ENCODE measurements at regions not wholly inside any gene's neighbourhood (a gene's known extent, or its start where the extent isn't known, plus 50 kb on each side); places are given as distances from the start of the nearest gene placed in this dataset.

GRCh38 chr14:29301571-29301970, 535.0 kb downstream of the FOXG1 start:
- DNase-seq, result no peak

GRCh38 chr14:29310210-29310609, 543.6 kb downstream of the FOXG1 start:
- DNase-seq, result no peak

GRCh38 chr14:29310757-29311156, 544.2 kb downstream of the FOXG1 start:
- DNase-seq, result peak in 1 of 2 experiments; percentile 13

- DNase-seq, result no peak
These were observed 545.4 kb downstream of the FOXG1 start for GRCh38 chr14:29311983-29312382.

GRCh38 chr14:29316936-29317335, 550.3 kb downstream of the FOXG1 start:
- no peak for DNase-seq

GRCh38 chr14:29317423-29317822, 550.8 kb downstream of the FOXG1 start:
- DNase-seq, result no peak

GRCh38 chr14:29320286-29320685, 553.7 kb downstream of the FOXG1 start:
- DNase-seq, result no peak

- no peak for DNase-seq
These were observed 555.1 kb downstream of the FOXG1 start for GRCh38 chr14:29321646-29322045.

- DNase-seq, result peak in 1 of 2 experiments; percentile 23
These were observed 573.0 kb downstream of the FOXG1 start for GRCh38 chr14:29339494-29340172.

GRCh38 chr14:29348504-29348903, 579.1 kb downstream of the PRKD1 start:
- no peak for DNase-seq

GRCh38 chr14:29350496-29350895, 577.2 kb downstream of the PRKD1 start:
- no peak for DNase-seq

- no peak for DNase-seq
These were observed 575.5 kb downstream of the PRKD1 start for GRCh38 chr14:29351996-29352705.

GRCh38 chr14:29352706-29353080, 575.0 kb downstream of the PRKD1 start:
- DNase-seq, result no peak

GRCh38 chr14:29353513-29353912, 574.1 kb downstream of the PRKD1 start:
- no peak for DNase-seq

GRCh38 chr14:29354486-29354885, 573.2 kb downstream of the PRKD1 start:
- no peak for DNase-seq

GRCh38 chr14:29355331-29355730, 572.3 kb downstream of the PRKD1 start:
- DNase-seq, result no peak

- DNase-seq, result no peak
These were observed 571.8 kb downstream of the PRKD1 start for GRCh38 chr14:29355846-29356245.

GRCh38 chr14:29360656-29361055, 567.0 kb downstream of the PRKD1 start:
- DNase-seq, result no peak

GRCh38 chr14:29370024-29370423, 557.6 kb downstream of the PRKD1 start:
- no peak for DNase-seq

GRCh38 chr14:29376237-29376636, 551.4 kb downstream of the PRKD1 start:
- no peak for DNase-seq

GRCh38 chr14:29380826-29381225, 546.8 kb downstream of the PRKD1 start:
- DNase-seq, result no peak

- DNase-seq, result no peak
These were observed 539.1 kb downstream of the PRKD1 start for GRCh38 chr14:29388571-29388970.

- no peak for DNase-seq
These were observed 537.4 kb downstream of the PRKD1 start for GRCh38 chr14:29390081-29390832.

- no peak for DNase-seq
These were observed 536.4 kb downstream of the PRKD1 start for GRCh38 chr14:29391231-29391630.
